Small intestine (tissue), 7 donors: ENCODE measurements at regions not wholly inside any gene's neighbourhood (a gene's known extent, or its start where the extent isn't known, plus 50 kb on each side); places are given as distances from the start of the nearest gene placed in this dataset.
"Not testable (repeated sequence)": the region's sequence is repeated elsewhere in the genome, so short reads cannot be mapped to it uniquely, and the experiment has no call there.

Source experiments
- DNase-seq, 2 donors: peaks; one replicate each; pipeline versions ENCODE4 v3.0.0 to v3.0.0-alpha.2; 2013
- FAIRE-seq: peaks from 2 replicates; lab custom pipeline; 2012; peaks lifted over from hg19 to GRCh38; lab: Jason Lieb, UNC
- H3K27ac ChIP-seq, 3 donors: one replicate each; pipeline ENCODE4 v1.5.1; 2013; ENCODE audit warnings: low read length in 2 of 3, mild to moderate bottlenecking in 2 of 3, control low read depth in 1 of 3, inconsistent platforms in 1 of 3, low read depth in 1 of 3, moderate library complexity in 1 of 3
- H3K27me3 ChIP-seq, 3 donors: one replicate each; pipeline ENCODE4 v1.6.1; 2013; ENCODE audit warnings: low read length in 3 of 3, inconsistent platforms in 1 of 3; ENCODE audit not compliant: control insufficient read depth in 3 of 3, insufficient read depth in 3 of 3
- H3K36me3 ChIP-seq, 3 donors: one replicate each; pipeline ENCODE4 v1.6.1; 2013; ENCODE audit warnings: low read length in 3 of 3, inconsistent platforms in 1 of 3, low read depth in 1 of 3, mild to moderate bottlenecking in 1 of 3, moderate library complexity in 1 of 3; ENCODE audit not compliant: control insufficient read depth in 3 of 3, insufficient read depth in 2 of 3
- H3K4me1 ChIP-seq, 3 donors: one replicate each; pipeline ENCODE4 v1.6.1; 2013; ENCODE audit warnings: low read length in 2 of 3, inconsistent platforms in 1 of 3, low read depth in 1 of 3, mild to moderate bottlenecking in 1 of 3, moderate library complexity in 1 of 3; ENCODE audit not compliant: control insufficient read depth in 3 of 3, insufficient read depth in 2 of 3
- H3K4me3 ChIP-seq, 3 donors: one replicate each; pipeline ENCODE4 v1.5.1; 2013; ENCODE audit warnings: low read length in 3 of 3, control low read depth in 1 of 3, inconsistent platforms in 1 of 3, low read depth in 1 of 3, mild to moderate bottlenecking in 1 of 3, moderate library complexity in 1 of 3
- H3K9me3 ChIP-seq, 2 donors: one replicate each; pipeline ENCODE4 v1.6.1; 2013; ENCODE audit warnings: low read depth in 1 of 2, low read length in 1 of 2; ENCODE audit not compliant: control insufficient read depth in 2 of 2, insufficient read depth in 1 of 2
- WGBS, 3 donors: extraction: QIAGEN DNeasy Blood & Tissue Kit; methylation state at CpG; one replicate each; pipeline ENCODE4 v1.1.7; 2013; 5-methylcytosine and 5-hydroxymethylcytosine counted together
- donor health status: healthy with polysubstance abuse.
- donor health status: control.
- donor health status: control.
- donor health status: Bipolar disorder and iron deficiency.
- donor health status: healthy.

DNA sequence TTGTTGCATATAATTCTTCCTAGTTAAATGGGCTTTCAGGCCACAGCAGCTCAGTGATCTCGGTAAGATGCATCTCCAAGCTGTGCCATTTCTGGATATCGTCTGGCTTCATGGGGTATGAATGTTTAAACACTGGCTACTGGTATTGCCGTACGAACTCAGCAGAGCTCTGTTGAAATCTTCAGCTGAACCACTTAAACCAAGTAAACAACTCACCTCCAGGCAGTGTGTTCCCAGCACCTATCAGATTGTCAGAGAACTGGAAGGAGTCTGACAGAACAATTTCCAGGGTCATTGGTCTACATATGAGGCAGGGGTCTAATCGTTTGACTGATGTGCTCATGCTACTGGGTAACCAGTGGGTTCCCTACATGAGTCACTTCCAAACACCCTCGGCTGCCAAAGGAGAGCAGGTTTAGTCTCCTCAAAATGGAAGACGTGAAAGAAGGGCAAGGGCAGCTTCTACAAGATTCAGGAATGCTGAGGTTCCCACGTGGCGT is 93.2 kb upstream of the BMAL1 start:
- Histone ChIP-seq H3K27me3 (no peaks in the 10 kb centered on the region), H3K4me3 (no peak overlapping the region), H3K9me3 (peaks cover 0 to 3% of the 10 kb centered on the region in 2 donors), H3K27ac (no peak overlapping the region), H3K4me1 (no peaks in the 10 kb centered on the region), H3K36me3 (no peaks in the 10 kb centered on the region)
- FAIRE-seq: no peak
- no peak for DNase-seq
- WGBS, 3 donors: 65 to 78% (median 72%) methylated on average over 9 of the region's 9 CpGs

DNA sequence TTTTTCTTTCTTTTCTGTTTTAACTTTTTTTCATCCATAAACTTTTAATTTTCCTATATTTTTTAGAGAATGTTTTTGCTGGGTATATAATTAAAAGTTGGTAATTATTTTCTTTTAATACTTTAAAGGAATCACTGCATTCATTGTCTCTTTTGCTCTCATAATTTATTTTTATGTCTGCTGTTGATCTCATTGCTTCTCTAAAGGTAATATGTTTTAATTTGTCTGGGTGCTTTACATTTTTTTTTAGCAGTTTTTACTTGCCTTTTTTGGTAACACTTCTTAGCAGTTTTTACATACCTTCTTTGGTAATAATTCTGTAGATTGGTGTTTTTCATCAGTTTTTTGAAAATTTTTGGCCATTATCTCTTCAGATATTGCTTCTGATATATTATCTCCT is 89.4 kb upstream of the BMAL1 start:
- Histone ChIP-seq H3K4me3 (no peak overlapping the region), H3K4me1 (no peaks in the 10 kb centered on the region), H3K27ac (no peak overlapping the region), H3K36me3 (no peaks in the 10 kb centered on the region), H3K9me3 (peaks cover 0 to 8% of the 10 kb centered on the region in 2 donors), H3K27me3 (no peaks in the 10 kb centered on the region)
- no peak for DNase-seq
- peak; percentile 5 for FAIRE-seq

DNA sequence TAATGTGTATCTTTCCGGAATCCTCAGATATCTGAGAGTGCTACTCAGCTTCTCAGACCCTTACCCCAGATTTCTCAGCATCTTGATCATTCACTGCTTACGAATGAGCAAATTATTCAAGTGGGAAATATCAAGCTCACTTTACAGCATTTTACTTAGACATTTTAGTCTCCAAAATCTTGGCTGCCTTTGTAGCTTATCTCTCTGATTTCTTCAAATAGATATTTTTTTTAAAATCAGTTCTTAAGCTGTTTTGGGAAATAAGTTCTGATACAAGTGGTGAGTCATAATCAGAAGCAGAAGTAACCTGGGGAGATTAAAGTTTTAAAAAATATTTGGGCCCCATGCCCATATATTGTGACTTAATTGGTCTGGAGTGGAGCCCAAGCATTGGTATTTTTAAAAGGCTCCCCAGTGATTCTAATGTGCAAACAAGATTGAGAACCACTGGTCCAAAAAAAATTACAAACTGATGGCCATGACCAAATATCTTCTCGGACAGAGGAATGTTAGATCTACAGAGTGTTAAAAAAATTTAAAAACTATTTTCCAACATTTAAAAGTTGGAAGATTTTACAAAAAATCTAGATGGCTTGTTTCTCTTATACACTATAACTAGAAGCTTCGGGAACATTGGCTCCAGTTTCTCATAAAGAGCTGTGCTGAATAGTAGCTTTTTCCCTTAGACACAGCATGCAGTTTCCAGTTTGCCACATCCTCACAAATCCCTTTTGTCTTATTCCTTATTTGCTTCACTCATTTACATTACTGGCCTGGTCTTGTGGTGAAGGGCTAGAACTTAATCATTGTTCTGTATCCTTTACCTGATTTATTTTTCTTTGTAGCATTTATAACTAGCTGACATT is 87.8 kb upstream of the BMAL1 start:
- Histone ChIP-seq H3K4me3 (no peak overlapping the region), H3K9me3 (peaks cover 0 to 8% of the 10 kb centered on the region in 2 donors), H3K4me1 (no peaks in the 10 kb centered on the region), H3K36me3 (no peaks in the 10 kb centered on the region), H3K27me3 (no peaks in the 10 kb centered on the region), H3K27ac (no peak overlapping the region)
- FAIRE-seq (no peak), DNase-seq (no peak)
- 67 to 87% (median 86%) methylated on average over 4 of the region's 4 CpGs for WGBS, 3 donors

DNA sequence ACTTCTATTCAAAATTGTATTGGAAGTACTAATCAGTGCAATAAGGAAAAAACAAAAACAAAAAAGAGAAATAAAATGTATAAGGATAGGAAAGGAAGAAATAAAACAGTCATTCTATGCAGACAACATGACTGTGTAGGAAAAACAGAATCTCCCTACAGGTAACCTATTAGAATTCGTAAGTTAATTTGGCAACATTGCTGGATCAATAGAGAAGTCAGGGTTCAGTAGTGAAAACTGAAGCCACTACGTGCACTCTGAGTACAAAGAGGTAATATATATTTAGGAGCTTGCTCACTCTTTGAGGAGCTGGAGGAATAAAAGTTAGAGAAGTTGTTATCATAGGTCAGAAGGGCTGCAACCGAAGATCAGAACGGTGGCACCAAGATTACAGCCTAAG is 84.0 kb upstream of the BMAL1 start:
- Histone ChIP-seq H3K36me3 (no peaks in the 10 kb centered on the region), H3K4me1 (no peaks in the 10 kb centered on the region), H3K9me3 (peaks cover 0 to 16% of the 10 kb centered on the region in 2 donors), H3K27ac (no peak overlapping the region), H3K27me3 (peaks cover 0 to 3% (median 0%) of the 10 kb centered on the region in 3 donors), H3K4me3 (no peak overlapping the region)
- WGBS, 3 donors: 28 to 56% (median 49%) methylated on average over 4 of the region's 4 CpGs
- FAIRE-seq (no peak), DNase-seq (no peak)

DNA sequence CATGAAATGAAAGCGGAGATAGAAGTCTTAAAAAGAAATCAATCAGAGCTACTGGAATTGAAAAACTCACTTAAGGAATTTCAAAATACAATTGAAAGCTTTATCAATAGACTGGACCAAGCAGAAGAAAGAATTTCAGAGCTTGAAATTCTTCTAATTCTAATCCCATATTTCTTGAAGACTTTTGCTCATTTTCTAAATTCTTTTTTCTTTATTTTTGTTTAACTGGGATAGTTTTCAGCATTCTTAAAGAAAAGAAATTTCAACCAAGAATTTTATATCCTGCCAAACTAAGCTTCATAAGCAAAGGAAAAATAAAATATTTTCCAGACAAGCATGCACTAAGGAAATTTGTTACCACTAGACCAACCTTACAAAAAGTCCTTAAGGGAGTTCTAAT is 80.2 kb upstream of the BMAL1 start:
- H3K4me3 ChIP-seq, DNase-seq, H3K27ac ChIP-seq, H3K9me3 ChIP-seq, H3K27me3 ChIP-seq, FAIRE-seq, H3K4me1 ChIP-seq, H3K36me3 ChIP-seq: not testable (repeated sequence)
- WGBS, 3 donors: 18 to 98% (median 55%) methylated on average over 1 of the region's 1 CpG

DNA sequence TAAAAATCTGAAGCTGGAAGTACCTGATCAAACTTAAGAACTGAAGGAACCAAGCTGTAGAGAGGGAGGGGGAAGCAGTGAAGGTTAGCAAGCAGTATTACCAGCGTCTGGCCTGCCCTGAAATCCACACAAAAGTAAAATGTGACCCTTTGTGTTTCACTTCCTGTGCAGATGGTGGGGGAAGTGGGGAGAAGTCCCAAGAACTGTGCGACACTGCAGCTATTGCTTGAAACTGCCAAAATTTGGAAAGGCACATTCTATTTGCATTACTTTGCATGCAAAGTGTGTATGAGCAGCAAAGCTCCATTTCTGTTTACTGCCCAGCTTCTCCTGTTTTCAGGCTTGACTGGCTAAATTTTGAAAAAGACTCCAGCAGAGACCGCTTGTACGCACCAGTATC is 72.1 kb upstream of the BMAL1 start:
- Histone ChIP-seq H3K27me3 (no peaks in the 10 kb centered on the region), H3K4me1 (peaks cover 3 to 21% (median 4%) of the 10 kb centered on the region in 3 donors), H3K9me3 (no peaks in the 10 kb centered on the region), H3K36me3 (no peaks in the 10 kb centered on the region), H3K27ac (no peak overlapping the region), H3K4me3 (no peak overlapping the region)
- 74 to 90% (median 82%) methylated on average over 4 of the region's 4 CpGs for WGBS, 3 donors
- DNase-seq (no peak), FAIRE-seq (no peak)

DNA sequence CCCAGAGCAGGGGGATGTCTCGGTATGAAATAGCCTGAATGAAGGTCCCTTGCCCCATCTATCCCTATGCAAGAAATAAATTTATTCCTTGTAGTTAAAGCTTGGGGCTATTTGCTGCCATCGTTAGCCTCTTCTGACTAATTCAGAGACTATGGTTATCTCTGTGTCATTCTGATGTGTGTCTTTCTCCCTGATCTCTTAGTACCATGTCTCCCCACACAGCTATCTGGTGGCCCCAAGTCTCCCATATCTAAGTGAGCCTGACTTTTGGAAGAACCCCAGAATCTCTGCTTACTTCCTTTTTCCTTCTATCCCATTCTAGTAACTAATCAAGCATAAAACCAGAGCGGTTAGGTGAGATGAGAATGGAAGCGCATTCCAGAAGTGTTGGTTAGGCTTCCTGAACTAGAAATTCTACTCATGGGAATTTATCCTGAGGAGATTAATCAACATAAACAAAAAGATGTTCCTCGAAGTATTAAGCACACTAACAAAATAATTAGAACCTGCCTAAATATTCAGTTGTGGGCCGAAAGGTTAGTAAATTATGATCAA is 71.4 kb upstream of the BMAL1 start:
- Histone ChIP-seq H3K4me3 (no peak overlapping the region), H3K36me3 (no peaks in the 10 kb centered on the region), H3K4me1 (peaks cover 3 to 21% (median 4%) of the 10 kb centered on the region in 3 donors), H3K9me3 (no peaks in the 10 kb centered on the region), H3K27ac (no peak overlapping the region), H3K27me3 (no peaks in the 10 kb centered on the region)
- DNase-seq (no peak), FAIRE-seq (no peak)
- WGBS, 3 donors: 54 to 76% (median 75%) methylated on average over 6 of the region's 6 CpGs

DNA sequence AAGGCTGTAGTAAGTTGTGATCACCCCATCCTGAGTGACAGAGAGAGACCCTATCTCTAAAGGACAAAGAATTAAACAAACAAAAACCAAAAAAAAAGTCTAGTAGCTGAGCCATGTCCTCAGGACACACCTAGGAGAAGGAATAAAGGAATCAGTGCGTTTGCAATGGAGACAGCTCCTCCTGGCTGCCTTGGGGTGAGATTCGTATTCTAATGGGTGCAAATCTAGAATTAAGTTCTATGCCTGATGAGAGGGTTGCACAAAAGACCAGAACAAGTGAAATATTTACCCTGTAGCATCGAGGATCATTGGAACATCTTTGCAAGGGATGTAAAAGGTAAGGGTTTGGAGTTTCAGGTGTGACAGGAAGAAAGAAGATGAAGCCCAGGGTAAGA is 70.3 kb upstream of the BMAL1 start:
- Histone ChIP-seq H3K27ac (peak overlapping the region; percentile 73 to 87 (median 81)), H3K4me3 (no peak overlapping the region), H3K36me3 (no peaks in the 10 kb centered on the region), H3K27me3 (no peaks in the 10 kb centered on the region), H3K9me3 (no peaks in the 10 kb centered on the region), H3K4me1 (peaks cover 3 to 21% (median 4%) of the 10 kb centered on the region in 3 donors)
- DNase-seq (no peak), FAIRE-seq (no peak)
- 18 to 56% (median 32%) methylated on average over 3 of the region's 3 CpGs for WGBS, 3 donors
